Brain microvascular endothelial cell (primary cell): ENCODE measurements at regions not wholly inside any gene's neighbourhood (a gene's known extent, or its start where the extent isn't known, plus 50 kb on each side); places are given as distances from the start of the nearest gene placed in this dataset.

Experiments
- DNase-seq: peaks from one replicate; pipeline ENCODE4 v3.0.0-alpha.2; 2020
- H3K27ac ChIP-seq: fragments of 250-450 bp; sonication (Bioruptor Pico); 2 replicates; pipeline ENCODE4 v1.5.1; 2020; ENCODE audit warnings: mild to moderate bottlenecking, moderate library complexity
- H3K27me3 ChIP-seq: fragments of 250-450 bp; sonication (Bioruptor Pico); replicated peaks from 2 replicates; pipeline ENCODE4 v1.5.1; 2020; ENCODE audit warnings: mild to moderate bottlenecking
- H3K36me3 ChIP-seq: fragments of 250-450 bp; sonication (Bioruptor Pico); replicated peaks from 2 replicates; pipeline ENCODE4 v1.5.1; 2020; ENCODE audit warnings: mild to moderate bottlenecking
- H3K4me3 ChIP-seq: 2 replicates; pipeline ENCODE4 v1.5.1; 2011; ENCODE audit warnings: low read depth, mild to moderate bottlenecking, control low read depth, low read length, moderate library complexity
- CTCF ChIP-seq: IDR thresholded peaks from 2 replicates; pipeline ENCODE4 v1.5.1; 2011; ENCODE audit warnings: low read depth, mild to moderate bottlenecking, moderate library complexity, low read length, control low read depth, inconsistent platforms; ENCODE audit errors: missing control alignments
- in situ Hi-C: cut with HindIII; loops from 2 replicates; pipeline ENCODE4 v1.10.0; 2017; ENCODE audit warnings: low sequenced_read_pairs, low pct_ligation_motif_present

DNA sequence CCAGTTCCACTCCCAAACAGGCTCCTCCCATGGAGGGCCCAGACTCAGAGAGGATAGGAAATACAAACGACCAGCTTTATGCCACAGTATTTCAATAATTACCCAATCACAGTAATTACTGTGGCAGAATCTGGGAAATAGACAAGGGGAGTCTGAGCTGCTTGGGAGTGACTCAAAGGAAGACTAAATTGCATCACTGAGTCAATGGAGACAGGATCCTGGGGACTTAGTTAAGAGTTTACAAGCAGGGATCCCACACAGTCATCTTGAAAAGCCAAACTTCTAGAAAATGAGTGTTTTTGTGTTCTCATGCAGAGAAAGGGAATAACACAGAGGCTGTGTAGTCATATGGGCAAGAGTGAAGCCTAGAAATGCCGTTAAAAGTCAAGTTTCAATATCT is 1142.1 kb downstream of the CNTNAP5 start:
- in situ Hi-C loops: no loop called here
- peak overlapping the region; percentile 30 for H3K27ac ChIP-seq
- DNase-seq: no peak

GRCh38 chr2:125167820-125168219 is 1142.7 kb downstream of the CNTNAP5 start:
- Histone ChIP-seq H3K27me3 (no peaks in the 10 kb centered on the region), H3K27ac (peak overlapping the region; percentile 58), H3K36me3 (no peaks in the 10 kb centered on the region), H3K4me3 (no peak overlapping the region)
- peak; percentile 31 for DNase-seq
- in situ Hi-C loops: no loop called here
- no peak for TF ChIP-seq CTCF

More for the DNA sequence above, 1142.1 kb downstream of the CNTNAP5 start:
- no peak for TF ChIP-seq CTCF
- H3K4me3 ChIP-seq: no peak overlapping the region
- H3K36me3 ChIP-seq: no peaks in the 10 kb centered on the region
- no peaks in the 10 kb centered on the region for H3K27me3 ChIP-seq

GRCh38 chr2:125168442-125168841 is 1143.4 kb downstream of the CNTNAP5 start:
- in situ Hi-C loops: no loop called here
- peak overlapping the region; percentile 58 for H3K27ac ChIP-seq
- DNase-seq: no peak

GRCh38 chr2:125169022-125169763 is 1144.1 kb downstream of the CNTNAP5 start:
- H3K27me3 ChIP-seq: no peaks in the 10 kb centered on the region
- TF ChIP-seq CTCF: no peak
- H3K36me3 ChIP-seq: no peaks in the 10 kb centered on the region
- in situ Hi-C loops: no loop called here
- no peak overlapping the region for H3K27ac ChIP-seq
- DNase-seq: no peak
- no peak overlapping the region for H3K4me3 ChIP-seq

More at GRCh38 chr2:125168442-125168841, 1143.4 kb downstream of the CNTNAP5 start:
- Histone ChIP-seq H3K4me3 (no peak overlapping the region), H3K36me3 (no peaks in the 10 kb centered on the region), H3K27me3 (no peaks in the 10 kb centered on the region)
- no peak for TF ChIP-seq CTCF

DNA sequence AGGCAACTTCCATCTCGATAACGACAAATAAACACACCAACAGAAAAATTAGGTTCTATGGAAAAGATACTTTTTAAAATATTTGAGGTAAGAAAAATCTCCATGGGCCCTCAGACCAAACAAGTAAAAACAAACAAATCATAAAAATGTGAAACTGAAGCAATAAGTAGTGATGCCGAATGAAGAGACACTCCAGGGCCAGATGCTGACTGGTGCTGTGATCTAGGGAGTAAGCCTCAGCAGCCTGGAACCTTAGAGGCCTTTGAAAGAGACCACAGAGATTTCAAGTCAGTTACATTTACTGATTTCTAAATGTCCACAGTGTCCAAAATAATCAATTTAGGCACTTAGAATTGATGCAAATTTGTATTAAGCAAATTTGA is 1144.7 kb downstream of the CNTNAP5 start:
- in situ Hi-C loops: no loop called here
- Histone ChIP-seq H3K36me3 (no peaks in the 10 kb centered on the region), H3K4me3 (no peak overlapping the region), H3K27ac (no peak overlapping the region), H3K27me3 (no peaks in the 10 kb centered on the region)
- no peak for DNase-seq
- no peak for TF ChIP-seq CTCF

- Histone ChIP-seq H3K4me3 (no peak overlapping the region), H3K27ac (no peak overlapping the region), H3K27me3 (no peaks in the 10 kb centered on the region), H3K36me3 (no peaks in the 10 kb centered on the region)
- in situ Hi-C loops: no loop called here
- no peak for DNase-seq
- TF ChIP-seq CTCF: no peak
Measured at GRCh38 chr2:125172181-125172580, 1147.1 kb downstream of the CNTNAP5 start.
